Spleen (tissue), 11 donors: ENCODE measurements at regions not wholly inside any gene's neighbourhood (a gene's known extent, or its start where the extent isn't known, plus 50 kb on each side); places are given as distances from the start of the nearest gene placed in this dataset.

Source experiments
- DNase-seq: peaks from one replicate; pipeline ENCODE4 v3.0.0-alpha.2; 2020
- H3K27ac ChIP-seq, 8 donors: fragments of 200-600 bp; sonication (generic) in 7 of 8; 1 replicate in 4 of 8; 2 replicates in 4 of 8; pipeline versions ENCODE4 v1.5.0 to v1.8.0; 2016 to 2021; ENCODE audit warnings: inconsistent platforms in 4 of 8, mild to moderate bottlenecking in 4 of 8, moderate library complexity in 1 of 8
- H3K27me3 ChIP-seq, 7 donors: fragments of 200-600 bp; sonication (generic) in 6 of 7; replicated peaks in 1 of 7; 1 replicate in 4 of 7; 2 replicates in 3 of 7; pipeline versions ENCODE4 v1.5.0 to v1.8.0; 2016 to 2021; ENCODE audit warnings: inconsistent platforms in 3 of 7, mild to moderate bottlenecking in 1 of 7
- H3K36me3 ChIP-seq, 6 donors: fragments of 200-600 bp; sonication (generic) in 5 of 6; 1 replicate in 4 of 6; 2 replicates in 2 of 6; pipeline versions ENCODE4 v1.5.0 to v1.8.0; 2016 to 2021; ENCODE audit warnings: inconsistent platforms in 2 of 6
- H3K4me1 ChIP-seq, 6 donors: fragments of 200-600 bp; sonication (generic) in 5 of 6; 1 replicate in 3 of 6; 2 replicates in 3 of 6; pipeline versions ENCODE4 v1.5.0 to v1.8.0; 2016 to 2021; ENCODE audit warnings: inconsistent platforms in 3 of 6
- H3K4me3 ChIP-seq, 8 donors: fragments of 200-600 bp; sonication (generic) in 7 of 8; 1 replicate in 4 of 8; 2 replicates in 4 of 8; pipeline versions ENCODE4 v1.5.0 to v1.8.0; 2016 to 2021; ENCODE audit warnings: inconsistent platforms in 4 of 8, mild to moderate bottlenecking in 4 of 8, moderate library complexity in 2 of 8
- H3K9me3 ChIP-seq, 8 donors: fragments of 200-600 bp; sonication (generic) in 7 of 8; 1 replicate in 4 of 8; 2 replicates in 4 of 8; pipeline versions ENCODE4 v1.5.0 to v1.8.0; 2016 to 2021; ENCODE audit warnings: inconsistent platforms in 4 of 8
- CTCF ChIP-seq, 11 experiments: fragments of 200-600 bp in 7 of 11; fragments of 450-650 bp in 4 of 11; sonication (generic) in 4 of 11; IDR thresholded peaks in 8 of 11; conservative IDR thresholded peaks in 3 of 11; 1 replicate in 7 of 11; 2 replicates in 4 of 11; pipeline versions ENCODE4 v1.4.0 to v1.8.0; 2016 to 2021; ENCODE audit warnings: antibody characterized with exemption in 11 of 11, inconsistent platforms in 4 of 11, mild to moderate bottlenecking in 1 of 11
- POLR2A ChIP-seq, 3 donors: fragments of 450-650 bp; IDR thresholded peaks; one replicate each; pipeline ENCODE4 v1.5.1; 2017; ENCODE audit warnings: antibody characterized with exemption in 3 of 3, mild to moderate bottlenecking in 1 of 3
- POLR2AphosphoS5 ChIP-seq, 3 donors: sonication (generic); formaldehyde crosslinking; IDR thresholded peaks; one replicate each; pipeline ENCODE4 v1.5.1; 2017; ENCODE audit warnings: antibody characterized with exemption in 3 of 3
- WGBS, 5 donors: extraction: QIAGEN DNeasy Blood & Tissue Kit in 3 of 5; methylation state at CpG; one replicate each; pipeline versions ENCODE4 v1.1.5 to v1.1.7; 2013 to 2018; 5-methylcytosine and 5-hydroxymethylcytosine counted together
- intact Hi-C: fragments of 100-400 bp; cut with DNase I; formaldehyde crosslinking; loops from one replicate; pipeline ENCODE4 v1.15.0; 2023; ENCODE audit warnings: low total_unique reads
- donor health status: healthy with polysubstance abuse.
- donor health status: DM: no; HTN: no; CAD: no; lungs with moderate emphysema.
- donor health status: DM: no; HTN: no; CAD: no.
- donor health status: Bipolar disorder and iron deficiency.
- donor health status: healthy.
- donor health status: DM: no; HTN: no; CAD: no.
- donor health status: DM: yes; HTN: yes; CAD: no.

- Histone ChIP-seq H3K9me3 (no peaks in the 10 kb centered on the region), H3K4me3 (no peak overlapping the region), H3K36me3 (no peaks in the 10 kb centered on the region), H3K27me3 (no peaks in the 10 kb centered on the region), H3K4me1 (no peaks in the 10 kb centered on the region), H3K27ac (no peak overlapping the region)
- intact Hi-C loops, result no loop called here
- DNase-seq, result no peak
- 61 to 75% (median 74%) methylated on average over 5 of the region's 5 CpGs for WGBS, 5 donors
- TF ChIP-seq POLR2A (IDR thresholded peaks at IDR 0.05) (no peak), CTCF (IDR thresholded peaks at IDR 0.05 in 8 of 11, conservative IDR thresholded peaks at IDR 0.05 in 3 of 11) (no peak), POLR2AphosphoS5 (IDR thresholded peaks at IDR 0.05) (no peak)
Measured at GRCh38 chr5:62011089-62011664, 294.8 kb upstream of the KIF2A start.

- no peaks in the 10 kb centered on the region for H3K27me3 ChIP-seq
Measured at GRCh38 chr5:62017092-62017491, 288.9 kb upstream of the KIF2A start.

GRCh38 chr5:62029303-62029702 lies 276.7 kb upstream of the KIF2A start:
- intact Hi-C loops, result no loop called here
- Histone ChIP-seq H3K9me3 (peaks cover 0 to 8% (median 0%) of the 10 kb centered on the region in 8 donors), H3K4me3 (no peak overlapping the region), H3K4me1 (no peaks in the 10 kb centered on the region), H3K27me3 (no peaks in the 10 kb centered on the region), H3K27ac (no peak overlapping the region), H3K36me3 (no peaks in the 10 kb centered on the region)
- no peak for DNase-seq
- TF ChIP-seq POLR2A (IDR thresholded peaks at IDR 0.05) (no peak), POLR2AphosphoS5 (IDR thresholded peaks at IDR 0.05) (no peak), CTCF (IDR thresholded peaks at IDR 0.05 in 8 of 11, conservative IDR thresholded peaks at IDR 0.05 in 3 of 11) (no peak)
- WGBS, 5 donors, result 68 to 90% (median 78%) methylated on average over 2 of the region's 2 CpGs

More at GRCh38 chr5:62017092-62017491, 288.9 kb upstream of the KIF2A start:
- TF ChIP-seq POLR2A (IDR thresholded peaks at IDR 0.05), result no peak
- no peak for TF ChIP-seq POLR2AphosphoS5 (IDR thresholded peaks at IDR 0.05)
- TF ChIP-seq CTCF (IDR thresholded peaks at IDR 0.05 in 8 of 11, conservative IDR thresholded peaks at IDR 0.05 in 3 of 11), result no peak
- intact Hi-C loops, result no loop called here
- Histone ChIP-seq H3K4me1 (no peaks in the 10 kb centered on the region), H3K27ac (no peak overlapping the region), H3K36me3 (no peaks in the 10 kb centered on the region), H3K4me3 (no peak overlapping the region), H3K9me3 (no peaks in the 10 kb centered on the region)
- 88 to 97% (median 94%) methylated on average over 1 of the region's 1 CpG for WGBS, 5 donors
- no peak for DNase-seq

GRCh38 chr5:62030326-62030725 lies 275.7 kb upstream of the KIF2A start:
- intact Hi-C loops, result no loop called here
- no peaks in the 10 kb centered on the region for H3K27me3 ChIP-seq
- 59 to 83% (median 65%) methylated on average over 2 of the region's 2 CpGs for WGBS, 5 donors

More at GRCh38 chr5:62030326-62030725, 275.7 kb upstream of the KIF2A start:
- TF ChIP-seq CTCF (IDR thresholded peaks at IDR 0.05 in 8 of 11, conservative IDR thresholded peaks at IDR 0.05 in 3 of 11) (no peak), POLR2A (IDR thresholded peaks at IDR 0.05) (no peak), POLR2AphosphoS5 (IDR thresholded peaks at IDR 0.05) (no peak)
- no peak overlapping the region for H3K4me3 ChIP-seq
- H3K9me3 ChIP-seq, result peaks cover 0 to 9% (median 0%) of the 10 kb centered on the region in 8 donors
- no peaks in the 10 kb centered on the region for H3K36me3 ChIP-seq
- no peaks in the 10 kb centered on the region for H3K4me1 ChIP-seq
- H3K27ac ChIP-seq, result no peak overlapping the region
- no peak for DNase-seq
